HUES64 (cell line): ENCODE measurements at regions not wholly inside any gene's neighbourhood (a gene's known extent, or its start where the extent isn't known, plus 50 kb on each side); places are given as distances from the start of the nearest gene placed in this dataset.

Experiments
- H3K27ac ChIP-seq: 2 replicates; pipeline ENCODE4 v1.7.0; 2013; ENCODE audit warnings: low read depth, low read length, inconsistent platforms
- H3K27me3 ChIP-seq: 2 replicates; pipeline ENCODE4 v1.6.1; 2013; ENCODE audit warnings: mild to moderate bottlenecking, low read length; ENCODE audit not compliant: insufficient read depth
- H3K36me3 ChIP-seq: 2 replicates; pipeline ENCODE4 v1.6.1; 2013; ENCODE audit warnings: mild to moderate bottlenecking, low read length; ENCODE audit not compliant: insufficient read depth
- H3K4me1 ChIP-seq: 2 replicates; pipeline ENCODE4 v1.6.1; 2013; ENCODE audit warnings: mild to moderate bottlenecking, low read length, moderate library complexity; ENCODE audit not compliant: insufficient read depth
- H3K4me3 ChIP-seq: 2 replicates; pipeline ENCODE4 v1.5.1; 2013; ENCODE audit warnings: mild to moderate bottlenecking, low read length, moderate library complexity
- H3K9ac ChIP-seq: 2 replicates; pipeline ENCODE4 v1.6.1; 2013; ENCODE audit warnings: mild to moderate bottlenecking, low read depth, low read length
- H3K9me3 ChIP-seq: 2 replicates; pipeline ENCODE4 v1.6.1; 2013; ENCODE audit warnings: low read depth, low read length; ENCODE audit not compliant: insufficient read depth
- whole genome bisulfite sequencing: fragments of 150-250, 120-280 bp; methylation state at CpG from one replicate; pipeline ENCODE4 v1.1.7; 2013; ENCODE audit warnings: missing lambda C conversion rate; 5-methylcytosine and 5-hydroxymethylcytosine counted together

GRCh38 chr21:26412885-26413284, 160.2 kb downstream of the CYYR1 start:
- H3K27me3 ChIP-seq: no peaks in the 10 kb centered on the region
- no peak overlapping the region for H3K4me3 ChIP-seq
- H3K27ac ChIP-seq: no peak overlapping the region
- H3K4me1 ChIP-seq: peaks cover 8% of the 10 kb centered on the region; the same call in 1 of the 2 replicates
- no peaks in the 10 kb centered on the region for H3K9me3 ChIP-seq
- 76% methylated on average over 3 of the region's 3 CpGs for WGBS
- H3K9ac ChIP-seq: no peak overlapping the region
- no peaks in the 10 kb centered on the region for H3K36me3 ChIP-seq

GRCh38 chr21:26409735-26410134, 163.4 kb downstream of the CYYR1 start:
- WGBS: 90% methylated on average over 4 of the region's 4 CpGs
- no peak overlapping the region for H3K4me3 ChIP-seq
- no peaks in the 10 kb centered on the region for H3K36me3 ChIP-seq
- no peaks in the 10 kb centered on the region for H3K27me3 ChIP-seq
- H3K4me1 ChIP-seq: peaks cover 26% of the 10 kb centered on the region; the same call in 1 of the 2 replicates
- H3K27ac ChIP-seq: no peak overlapping the region
- H3K9me3 ChIP-seq: no peaks in the 10 kb centered on the region
- H3K9ac ChIP-seq: no peak overlapping the region

- Histone ChIP-seq H3K27ac (no peak overlapping the region), H3K9ac (no peak overlapping the region), H3K36me3 (no peaks in the 10 kb centered on the region), H3K4me1 (peaks cover 26% of the 10 kb centered on the region; the same call in 1 of the 2 replicates), H3K9me3 (no peaks in the 10 kb centered on the region), H3K27me3 (no peaks in the 10 kb centered on the region), H3K4me3 (no peak overlapping the region)
Observed at GRCh38 chr21:26408511-26408910, 164.6 kb downstream of the CYYR1 start.

GRCh38 chr21:26406526-26406925, 166.6 kb downstream of the CYYR1 start:
- no peak overlapping the region for H3K27ac ChIP-seq
- no peak overlapping the region for H3K4me3 ChIP-seq

GRCh38 chr21:26405735-26406361, 167.2 kb downstream of the CYYR1 start:
- Histone ChIP-seq H3K27me3 (no peaks in the 10 kb centered on the region), H3K27ac (no peak overlapping the region), H3K4me3 (no peak overlapping the region), H3K4me1 (peaks cover 18% of the 10 kb centered on the region; the same call in 1 of the 2 replicates), H3K36me3 (no peaks in the 10 kb centered on the region), H3K9me3 (no peaks in the 10 kb centered on the region), H3K9ac (no peak overlapping the region)
- 90% methylated on average over 8 of the region's 9 CpGs for WGBS

More at GRCh38 chr21:26406526-26406925, 166.6 kb downstream of the CYYR1 start:
- Histone ChIP-seq H3K9ac (no peak overlapping the region), H3K4me1 (peaks cover 18% of the 10 kb centered on the region; the same call in 1 of the 2 replicates), H3K9me3 (no peaks in the 10 kb centered on the region), H3K36me3 (no peaks in the 10 kb centered on the region), H3K27me3 (no peaks in the 10 kb centered on the region)
- no CpG with 5 or more reads among the region's 1 CpG for WGBS

- Histone ChIP-seq H3K4me1 (peaks cover 18% of the 10 kb centered on the region; the same call in 1 of the 2 replicates), H3K9me3 (no peaks in the 10 kb centered on the region), H3K27me3 (no peaks in the 10 kb centered on the region), H3K9ac (no peak overlapping the region), H3K36me3 (no peaks in the 10 kb centered on the region), H3K27ac (no peak overlapping the region), H3K4me3 (no peak overlapping the region)
- 87% methylated on average over 4 of the region's 4 CpGs for WGBS
Observed at GRCh38 chr21:26405071-26405470, 168.0 kb downstream of the CYYR1 start.

- no peaks in the 10 kb centered on the region for H3K27me3 ChIP-seq
- H3K9ac ChIP-seq: no peak overlapping the region
- no peak overlapping the region for H3K4me3 ChIP-seq
- 94% methylated on average over 7 of the region's 7 CpGs for WGBS
- H3K9me3 ChIP-seq: no peaks in the 10 kb centered on the region
- peaks cover 18% of the 10 kb centered on the region; the same call in 1 of the 2 replicates for H3K4me1 ChIP-seq
- no peaks in the 10 kb centered on the region for H3K36me3 ChIP-seq
- no peak overlapping the region for H3K27ac ChIP-seq
Observed at GRCh38 chr21:26404288-26404687, 168.8 kb downstream of the CYYR1 start.

- H3K36me3 ChIP-seq: no peaks in the 10 kb centered on the region
- no peak overlapping the region for H3K4me3 ChIP-seq
- peaks cover 18% of the 10 kb centered on the region; the same call in 1 of the 2 replicates for H3K4me1 ChIP-seq
- 98% methylated on average over 2 of the region's 2 CpGs for WGBS
- no peak overlapping the region for H3K27ac ChIP-seq
- no peak overlapping the region for H3K9ac ChIP-seq
- no peaks in the 10 kb centered on the region for H3K27me3 ChIP-seq
- H3K9me3 ChIP-seq: no peaks in the 10 kb centered on the region; the same call in 1 of the 2 replicates
Observed at GRCh38 chr21:26403321-26403720, 169.8 kb downstream of the CYYR1 start.

GRCh38 chr21:26397545-26397944, 175.5 kb downstream of the CYYR1 start:
- Histone ChIP-seq H3K4me1 (no peaks in the 10 kb centered on the region), H3K27ac (no peak overlapping the region), H3K4me3 (no peak overlapping the region), H3K9ac (no peak overlapping the region), H3K36me3 (no peaks in the 10 kb centered on the region), H3K27me3 (no peaks in the 10 kb centered on the region), H3K9me3 (no peaks in the 10 kb centered on the region; the same call in 1 of the 2 replicates)

- Histone ChIP-seq H3K27ac (no peak overlapping the region), H3K27me3 (no peaks in the 10 kb centered on the region), H3K4me3 (no peak overlapping the region), H3K4me1 (no peaks in the 10 kb centered on the region), H3K36me3 (no peaks in the 10 kb centered on the region), H3K9ac (no peak overlapping the region), H3K9me3 (no peaks in the 10 kb centered on the region; the same call in 1 of the 2 replicates)
- WGBS: 94% methylated on average over 7 of the region's 7 CpGs
Observed at GRCh38 chr21:26394341-26394740, 178.7 kb downstream of the CYYR1 start.

- Histone ChIP-seq H3K27me3 (no peaks in the 10 kb centered on the region), H3K4me1 (no peaks in the 10 kb centered on the region), H3K9ac (no peak overlapping the region), H3K9me3 (peaks cover 8% of the 10 kb centered on the region; the same call in 1 of the 2 replicates), H3K27ac (no peak overlapping the region), H3K4me3 (no peak overlapping the region), H3K36me3 (no peaks in the 10 kb centered on the region)
- WGBS: 98% methylated on average over 2 of the region's 2 CpGs
Observed at GRCh38 chr21:26391166-26391565, 181.9 kb downstream of the CYYR1 start.
